ENCODE measurements at regions not wholly inside any gene's neighbourhood (a gene's known extent, or its start where the extent isn't known, plus 50 kb on each side); places are given as distances from the start of the nearest gene placed in this dataset.

DNA sequence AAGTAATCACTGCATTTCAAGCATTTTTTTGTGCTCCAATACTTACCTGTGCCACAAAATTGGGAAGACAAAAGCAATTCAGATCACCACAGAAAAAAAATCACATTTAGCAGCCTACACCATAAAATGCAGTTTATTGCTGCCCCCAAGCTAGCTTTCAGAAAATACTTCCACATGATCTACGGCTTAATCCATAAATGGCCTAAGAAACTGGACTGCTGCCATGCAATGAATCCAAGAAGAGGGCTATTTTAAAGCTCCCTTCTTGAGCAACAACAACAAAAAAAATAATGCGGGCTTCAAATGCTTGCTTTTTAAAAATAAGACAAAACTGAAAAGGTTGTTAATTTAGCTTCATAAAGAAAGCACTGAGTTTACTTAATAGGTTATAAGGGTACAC lies 272.3 kb downstream of the RAD51AP2 start:
- H3K9me3 ChIP-seq (replicated peaks; ENCODE audit: insufficient read depth, low read length) = no peaks in the 10 kb centered on the region
- H3K27ac ChIP-seq (ENCODE audit: low read length) = no peak overlapping the region
- no peak overlapping the region for H3K4me3 ChIP-seq (ENCODE audit: low read length)
- H3K79me2 ChIP-seq (ENCODE audit: low read length) = no peaks in the 10 kb centered on the region
- no peaks in the 10 kb centered on the region for H4K20me1 ChIP-seq (ENCODE audit: insufficient read depth, low read length)
- DNase-seq = no peak
- no peaks in the 10 kb centered on the region for H3K27me3 ChIP-seq (replicated peaks; ENCODE audit: insufficient read depth, low read length)
- H3K36me3 ChIP-seq (replicated peaks; ENCODE audit: insufficient read depth, low read length) = no peaks in the 10 kb centered on the region
- no peaks in the 10 kb centered on the region for H3K4me1 ChIP-seq (ENCODE audit: low read length)
- H3K9ac ChIP-seq (ENCODE audit: low read length) = no peak overlapping the region
- H3F3A ChIP-seq (ENCODE audit: insufficient read depth, low read length) = 0 out of 2 replicates have a peak, but pooled peaks cover 3% of the 10 kb centered on the region
- no peak overlapping the region for H2AFZ ChIP-seq (ENCODE audit: low read length)
- TF ChIP-seq EZH2phosphoT487 (IDR thresholded peaks at IDR 0.05; ENCODE audit: low read length) = no peak
- no peak for TF ChIP-seq EZH2 (optimal IDR thresholded peaks at IDR 0.05; ENCODE audit: low read depth, low read length)
- TF ChIP-seq, protein P1, sequence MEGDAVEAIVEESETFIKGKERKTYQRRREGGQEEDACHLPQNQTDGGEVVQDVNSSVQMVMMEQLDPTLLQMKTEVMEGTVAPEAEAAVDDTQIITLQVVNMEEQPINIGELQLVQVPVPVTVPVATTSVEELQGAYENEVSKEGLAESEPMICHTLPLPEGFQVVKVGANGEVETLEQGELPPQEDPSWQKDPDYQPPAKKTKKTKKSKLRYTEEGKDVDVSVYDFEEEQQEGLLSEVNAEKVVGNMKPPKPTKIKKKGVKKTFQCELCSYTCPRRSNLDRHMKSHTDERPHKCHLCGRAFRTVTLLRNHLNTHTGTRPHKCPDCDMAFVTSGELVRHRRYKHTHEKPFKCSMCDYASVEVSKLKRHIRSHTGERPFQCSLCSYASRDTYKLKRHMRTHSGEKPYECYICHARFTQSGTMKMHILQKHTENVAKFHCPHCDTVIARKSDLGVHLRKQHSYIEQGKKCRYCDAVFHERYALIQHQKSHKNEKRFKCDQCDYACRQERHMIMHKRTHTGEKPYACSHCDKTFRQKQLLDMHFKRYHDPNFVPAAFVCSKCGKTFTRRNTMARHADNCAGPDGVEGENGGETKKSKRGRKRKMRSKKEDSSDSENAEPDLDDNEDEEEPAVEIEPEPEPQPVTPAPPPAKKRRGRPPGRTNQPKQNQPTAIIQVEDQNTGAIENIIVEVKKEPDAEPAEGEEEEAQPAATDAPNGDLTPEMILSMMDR (IDR thresholded peaks at IDR 0.05; ENCODE audit: low read length) = no peak
- no peak overlapping the region for H3K4me2 ChIP-seq (ENCODE audit: low read depth, low read length)
- no peaks in the 10 kb centered on the region for H3K9me2 ChIP-seq (replicated peaks; ENCODE audit: insufficient read depth, low read length)

DNA sequence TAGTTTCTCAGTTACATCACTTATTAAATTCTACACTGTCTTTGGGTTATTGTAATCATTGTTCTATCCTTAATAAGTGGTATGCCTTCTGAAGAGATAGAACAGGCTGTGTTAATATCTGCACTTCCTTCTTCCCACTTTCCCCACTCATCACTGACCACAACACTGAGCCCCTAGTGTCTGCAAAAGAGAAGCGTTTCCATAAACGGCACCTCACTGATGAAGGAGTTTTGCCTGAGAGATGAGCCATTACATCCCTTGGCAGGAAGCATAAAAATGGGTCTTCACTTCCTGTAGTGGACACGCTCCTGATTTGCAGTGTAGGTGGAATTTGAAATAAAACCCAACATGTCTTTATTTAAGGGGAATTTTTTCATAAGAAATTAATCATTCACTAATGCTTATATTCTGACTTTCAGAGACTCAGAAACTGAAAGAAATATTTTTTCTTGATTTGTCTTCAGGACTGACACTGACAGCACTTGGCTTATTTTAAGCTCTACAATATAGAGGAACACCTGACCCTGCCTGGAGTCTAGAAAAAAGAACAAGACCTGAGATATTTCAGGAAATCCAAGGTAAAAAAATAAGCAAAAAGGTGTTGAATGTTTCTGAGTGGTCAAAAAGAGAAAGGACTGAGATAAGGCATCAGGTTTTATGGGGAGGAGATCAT lies 275.3 kb downstream of the RAD51AP2 start:
- Histone ChIP-seq H3K9me3 (replicated peaks; ENCODE audit: insufficient read depth, low read length) (no peaks in the 10 kb centered on the region), H3K27ac (ENCODE audit: low read length) (no peak overlapping the region), H4K20me1 (ENCODE audit: insufficient read depth, low read length) (no peaks in the 10 kb centered on the region), H3K9ac (ENCODE audit: low read length) (no peak overlapping the region), H3K36me3 (replicated peaks; ENCODE audit: insufficient read depth, low read length) (no peaks in the 10 kb centered on the region), H2AFZ (ENCODE audit: low read length) (no peak overlapping the region), H3K79me2 (ENCODE audit: low read length) (no peaks in the 10 kb centered on the region), H3K9me2 (replicated peaks; ENCODE audit: insufficient read depth, low read length) (no peaks in the 10 kb centered on the region), H3K4me3 (ENCODE audit: low read length) (0 out of 2 replicates have a peak overlapping the region, but pooled peaks have one; percentile 15), H3F3A (ENCODE audit: insufficient read depth, low read length) (0 out of 2 replicates have a peak, but pooled peaks cover 3% of the 10 kb centered on the region), H3K4me1 (ENCODE audit: low read length) (no peaks in the 10 kb centered on the region), H3K4me2 (ENCODE audit: low read depth, low read length) (no peak overlapping the region), H3K27me3 (replicated peaks; ENCODE audit: insufficient read depth, low read length) (no peaks in the 10 kb centered on the region)
- DNase-seq = no peak
- TF ChIP-seq, protein P1 (IDR thresholded peaks at IDR 0.05; ENCODE audit: low read length) = 0 out of 2 replicates have a peak, but pooled peaks have one; percentile 12
- TF ChIP-seq EZH2 (optimal IDR thresholded peaks at IDR 0.05; ENCODE audit: low read depth, low read length) (no peak), EZH2phosphoT487 (IDR thresholded peaks at IDR 0.05; ENCODE audit: low read length) (no peak)

DNA sequence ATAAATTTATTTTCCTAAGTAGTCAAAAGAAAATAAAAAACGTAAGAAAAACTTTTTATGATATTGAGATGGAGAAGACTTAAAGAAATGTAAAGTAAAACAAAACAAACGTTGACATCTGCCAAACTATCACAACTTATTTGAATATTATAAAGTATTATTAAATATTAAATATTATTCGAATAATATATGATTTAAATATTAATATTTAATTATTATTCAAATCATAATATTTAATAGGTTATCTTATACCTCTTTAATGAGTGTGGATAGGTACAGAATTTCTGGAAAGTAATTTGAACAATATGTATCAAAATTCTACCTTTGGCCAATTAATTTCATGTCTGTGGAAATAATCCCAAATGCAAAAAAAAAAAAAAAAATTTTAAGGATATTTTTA lies 278.7 kb downstream of the RAD51AP2 start:
- Histone ChIP-seq H3F3A (ENCODE audit: insufficient read depth, low read length) (0 out of 2 replicates have a peak, but pooled peaks cover 3% of the 10 kb centered on the region), H3K27me3 (replicated peaks; ENCODE audit: insufficient read depth, low read length) (no peaks in the 10 kb centered on the region), H3K9ac (ENCODE audit: low read length) (no peak overlapping the region), H3K36me3 (replicated peaks; ENCODE audit: insufficient read depth, low read length) (no peaks in the 10 kb centered on the region), H3K9me2 (replicated peaks; ENCODE audit: insufficient read depth, low read length) (no peaks in the 10 kb centered on the region), H2AFZ (ENCODE audit: low read length) (no peak overlapping the region), H3K4me3 (ENCODE audit: low read length) (no peak overlapping the region), H3K4me2 (ENCODE audit: low read depth, low read length) (no peak overlapping the region), H3K79me2 (ENCODE audit: low read length) (no peaks in the 10 kb centered on the region), H3K4me1 (ENCODE audit: low read length) (no peaks in the 10 kb centered on the region), H3K9me3 (replicated peaks; ENCODE audit: insufficient read depth, low read length) (no peaks in the 10 kb centered on the region), H4K20me1 (ENCODE audit: insufficient read depth, low read length) (no peaks in the 10 kb centered on the region), H3K27ac (ENCODE audit: low read length) (no peak overlapping the region)
- no peak for DNase-seq
- TF ChIP-seq EZH2phosphoT487 (IDR thresholded peaks at IDR 0.05; ENCODE audit: low read length) (no peak), EZH2 (optimal IDR thresholded peaks at IDR 0.05; ENCODE audit: low read depth, low read length) (no peak)
- TF ChIP-seq, protein P1 (IDR thresholded peaks at IDR 0.05; ENCODE audit: low read length) = no peak
